Lung (tissue), 11 donors: ENCODE measurements at regions not wholly inside any gene's neighbourhood (a gene's known extent, or its start where the extent isn't known, plus 50 kb on each side); places are given as distances from the start of the nearest gene placed in this dataset.

Source experiments
- ATAC-seq: fragments of 200-7000 bp; cut with Tn5 transposase; one replicate; pipeline ENCODE4 v1.9.1; 2020; ENCODE audit warnings: moderate number of reproducible peaks; ENCODE audit not compliant: insufficient read depth, low FRiP score
- DNase-seq, 3 donors: peaks; one replicate each; pipeline ENCODE4 v3.0.0-alpha.2; 2013 to 2017
- H3K27ac ChIP-seq, 2 donors: one replicate each; pipeline ENCODE4 v1.5.1; 2013; ENCODE audit warnings: mild to moderate bottlenecking in 2 of 2, moderate library complexity in 2 of 2, control low read depth in 1 of 2, inconsistent platforms in 1 of 2, low read depth in 1 of 2, low read length in 1 of 2
- H3K27me3 ChIP-seq, 3 donors: one replicate each; pipeline ENCODE4 v1.5.1; 2013; ENCODE audit warnings: low read length in 2 of 3; ENCODE audit not compliant: control insufficient read depth in 3 of 3, insufficient read depth in 3 of 3
- H3K36me3 ChIP-seq, 4 donors: one replicate each; pipeline ENCODE4 v1.5.1; 2013; ENCODE audit warnings: low read length in 4 of 4, mild to moderate bottlenecking in 1 of 4, moderate library complexity in 1 of 4; ENCODE audit not compliant: control insufficient read depth in 4 of 4, insufficient read depth in 4 of 4
- H3K4me1 ChIP-seq, 5 donors: one replicate each; pipeline ENCODE4 v1.5.1; 2013; ENCODE audit warnings: low read length in 5 of 5, mild to moderate bottlenecking in 2 of 5, moderate library complexity in 1 of 5; ENCODE audit not compliant: control insufficient read depth in 5 of 5, insufficient read depth in 5 of 5
- H3K4me3 ChIP-seq: one replicate; pipeline ENCODE4 v1.5.1; 2013; ENCODE audit warnings: mild to moderate bottlenecking, control low read depth, moderate library complexity
- H3K9ac ChIP-seq, 2 donors: one replicate each; pipeline ENCODE4 v1.5.1; 2013; ENCODE audit warnings: low read length in 2 of 2, control low read depth in 1 of 2; ENCODE audit not compliant: insufficient read depth in 1 of 2
- H3K9me3 ChIP-seq, 4 donors: one replicate each; pipeline ENCODE4 v1.5.1; 2013; ENCODE audit warnings: low read length in 3 of 4, mild to moderate bottlenecking in 1 of 4, moderate library complexity in 1 of 4; ENCODE audit not compliant: control insufficient read depth in 4 of 4, insufficient read depth in 3 of 4
- CTCF ChIP-seq: IDR thresholded peaks from 2 replicates; pipeline ENCODE4 v1.5.1; 2012; ENCODE audit warnings: mild to moderate bottlenecking; ENCODE audit errors: control extremely low read depth, extremely low read depth
- WGBS, 2 donors: extraction: QIAGEN DNeasy Blood & Tissue Kit; methylation state at CpG; one replicate each; pipeline ENCODE4 v1.1.7; 2013; 5-methylcytosine and 5-hydroxymethylcytosine counted together
- donor health status: control.
- donor health status: control.
- donor health status: Bipolar disorder and iron deficiency.
- donor health status: healthy.
- donor health status: DM: yes; HTN: yes; CAD: no.

- Histone ChIP-seq H3K4me3 (no peak overlapping the region), H3K27me3 (no peaks in the 10 kb centered on the region), H3K4me1 (peaks cover 0 to 13% (median 5%) of the 10 kb centered on the region in 5 donors), H3K27ac (no peak overlapping the region), H3K9ac (no peak overlapping the region), H3K9me3 (peaks cover 0 to 3% (median 0%) of the 10 kb centered on the region in 4 donors), H3K36me3 (no peaks in the 10 kb centered on the region)
- 24 to 64% methylated on average over 1 of the region's 1 CpG for WGBS, 2 donors
- TF ChIP-seq CTCF, result no peak
- DNase-seq (peak in 2 of 3 donors; percentile 10 to 36), ATAC-seq (no peak)
Measured at GRCh38 chr3:21256932-21257331, 494.1 kb downstream of the ZNF385D start.

- H3K9ac ChIP-seq, result no peak overlapping the region
Measured at GRCh38 chr3:21238661-21239060, 512.3 kb downstream of the ZNF385D start.

GRCh38 chr3:21237638-21238037 is 513.4 kb downstream of the ZNF385D start:
- Histone ChIP-seq H3K36me3 (no peaks in the 10 kb centered on the region), H3K4me3 (no peak overlapping the region), H3K4me1 (no peaks in the 10 kb centered on the region), H3K9ac (no peak overlapping the region), H3K27ac (no peak overlapping the region), H3K9me3 (no peaks in the 10 kb centered on the region), H3K27me3 (no peaks in the 10 kb centered on the region)
- no peak for DNase-seq
- TF ChIP-seq CTCF, result no peak
- 57 to 87% methylated on average over 1 of the region's 1 CpG for WGBS, 2 donors
- ATAC-seq, result no peak

More at GRCh38 chr3:21238661-21239060, 512.3 kb downstream of the ZNF385D start:
- Histone ChIP-seq H3K4me1 (no peaks in the 10 kb centered on the region), H3K4me3 (no peak overlapping the region), H3K36me3 (no peaks in the 10 kb centered on the region), H3K27me3 (no peaks in the 10 kb centered on the region), H3K9me3 (no peaks in the 10 kb centered on the region), H3K27ac (no peak overlapping the region)
- TF ChIP-seq CTCF, result no peak
- DNase-seq, result no peak
- WGBS, 2 donors, result 81 to 87% methylated on average over 2 of the region's 2 CpGs
- no peak for ATAC-seq

- Histone ChIP-seq H3K27ac (no peak overlapping the region), H3K27me3 (no peaks in the 10 kb centered on the region), H3K4me3 (no peak overlapping the region), H3K36me3 (no peaks in the 10 kb centered on the region), H3K4me1 (no peaks in the 10 kb centered on the region), H3K9me3 (no peaks in the 10 kb centered on the region), H3K9ac (no peak overlapping the region)
- no peak for TF ChIP-seq CTCF
- ATAC-seq, result no peak
- DNase-seq, result no peak
- WGBS, 2 donors, result 95% methylated on average over 4 of the region's 4 CpGs
Measured at GRCh38 chr3:21235491-21235890, 515.5 kb downstream of the ZNF385D start.
